KMS-11 (cell line): ENCODE measurements at regions not wholly inside any gene's neighbourhood (a gene's known extent, or its start where the extent isn't known, plus 50 kb on each side); places are given as distances from the start of the nearest gene placed in this dataset.
"Not testable (repeated sequence)": the region's sequence is repeated elsewhere in the genome, so short reads cannot be mapped to it uniquely, and the experiment has no call there.

Experiments
- H2AFZ ChIP-seq: fragments of 200-600 bp; sonication (generic); 2 replicates; pipeline ENCODE4 v1.6.1; 2016; ENCODE audit warnings: antibody characterized with exemption, mixed run types, low read depth
- H3K27ac ChIP-seq: fragments of 200-600 bp; sonication (generic); 2 replicates; pipeline ENCODE4 v1.6.1; 2016; ENCODE audit warnings: mild to moderate bottlenecking, mixed run types
- H3K27me3 ChIP-seq: fragments of 200-600 bp; sonication (generic); 2 replicates; pipeline ENCODE4 v1.6.1; 2017; ENCODE audit warnings: mild to moderate bottlenecking, low read depth, mixed run types, moderate library complexity; ENCODE audit not compliant: insufficient read depth
- H3K36me3 ChIP-seq: fragments of 200-600 bp; sonication (generic); 2 replicates; pipeline ENCODE4 v1.6.1; 2017; ENCODE audit warnings: mild to moderate bottlenecking, mixed run types; ENCODE audit not compliant: insufficient read depth
- H3K4me1 ChIP-seq: fragments of 200-600 bp; sonication (generic); 2 replicates; pipeline ENCODE4 v1.6.1; 2016; ENCODE audit warnings: mild to moderate bottlenecking, low read depth, mixed run types; ENCODE audit not compliant: poor library complexity, severe bottlenecking
- H3K4me2 ChIP-seq: fragments of 200-600 bp; sonication (generic); 2 replicates; pipeline ENCODE4 v1.7.0; 2016; ENCODE audit warnings: mild to moderate bottlenecking, mixed run types
- H3K4me3 ChIP-seq: fragments of 200-600 bp; sonication (generic); IDR thresholded peaks from 2 replicates; pipeline ENCODE4 v1.6.1; 2017; ENCODE audit warnings: low read depth, low read length, mixed read lengths; ENCODE audit not compliant: insufficient read depth
- H3K79me2 ChIP-seq: fragments of 200-600 bp; sonication (generic); 2 replicates; pipeline ENCODE4 v1.6.1; 2016; ENCODE audit warnings: low read depth, mixed run types; ENCODE audit not compliant: insufficient read depth
- H3K9ac ChIP-seq: fragments of 200-600 bp; sonication (generic); 2 replicates; pipeline ENCODE4 v1.6.1; 2016; ENCODE audit warnings: mild to moderate bottlenecking, mixed run types
- H4K20me1 ChIP-seq: fragments of 200-600 bp; sonication (generic); 2 replicates; pipeline ENCODE4 v1.6.1; 2016; ENCODE audit warnings: mild to moderate bottlenecking, mixed run types; ENCODE audit not compliant: insufficient read depth
- TF ChIP-seq, protein P1 (sequence below): fragments of 200-600 bp; sonication (generic); conservative IDR thresholded peaks from 2 replicates; pipeline ENCODE4 v1.6.1; 2017; ENCODE audit warnings: low read depth, mild to moderate bottlenecking, antibody characterized with exemption, low read length, moderate library complexity, mixed read lengths

DNA sequence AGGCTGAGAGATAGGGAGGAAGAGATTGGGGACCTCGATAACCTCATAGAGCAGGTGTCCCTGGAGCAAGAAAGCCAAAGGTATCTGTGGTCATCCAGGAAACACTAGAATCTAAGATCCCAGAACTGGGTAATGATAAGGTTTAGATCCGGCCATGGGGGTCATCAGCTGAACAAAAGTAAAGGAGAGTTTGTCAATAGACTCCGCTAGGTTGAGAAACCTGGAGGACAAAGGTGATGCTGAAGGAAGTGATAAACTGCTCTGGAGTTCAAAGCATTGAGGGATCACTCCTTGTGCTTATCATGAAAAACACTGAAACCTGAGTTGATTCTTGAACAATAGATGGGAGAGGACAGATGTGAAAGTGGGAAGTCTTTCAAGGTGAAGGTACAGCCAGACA, 59.5 kb upstream of the SLC2A1 start:
- no peaks in the 10 kb centered on the region for H3K36me3 ChIP-seq
- H3K4me1 ChIP-seq = no peaks in the 10 kb centered on the region
- no peak overlapping the region for H3K9ac ChIP-seq
- no peak overlapping the region for H3K27ac ChIP-seq
- no peaks in the 10 kb centered on the region for H4K20me1 ChIP-seq
- H3K4me3 ChIP-seq = no peak overlapping the region
- H3K4me2 ChIP-seq = no peak overlapping the region
- TF ChIP-seq, protein P1, sequence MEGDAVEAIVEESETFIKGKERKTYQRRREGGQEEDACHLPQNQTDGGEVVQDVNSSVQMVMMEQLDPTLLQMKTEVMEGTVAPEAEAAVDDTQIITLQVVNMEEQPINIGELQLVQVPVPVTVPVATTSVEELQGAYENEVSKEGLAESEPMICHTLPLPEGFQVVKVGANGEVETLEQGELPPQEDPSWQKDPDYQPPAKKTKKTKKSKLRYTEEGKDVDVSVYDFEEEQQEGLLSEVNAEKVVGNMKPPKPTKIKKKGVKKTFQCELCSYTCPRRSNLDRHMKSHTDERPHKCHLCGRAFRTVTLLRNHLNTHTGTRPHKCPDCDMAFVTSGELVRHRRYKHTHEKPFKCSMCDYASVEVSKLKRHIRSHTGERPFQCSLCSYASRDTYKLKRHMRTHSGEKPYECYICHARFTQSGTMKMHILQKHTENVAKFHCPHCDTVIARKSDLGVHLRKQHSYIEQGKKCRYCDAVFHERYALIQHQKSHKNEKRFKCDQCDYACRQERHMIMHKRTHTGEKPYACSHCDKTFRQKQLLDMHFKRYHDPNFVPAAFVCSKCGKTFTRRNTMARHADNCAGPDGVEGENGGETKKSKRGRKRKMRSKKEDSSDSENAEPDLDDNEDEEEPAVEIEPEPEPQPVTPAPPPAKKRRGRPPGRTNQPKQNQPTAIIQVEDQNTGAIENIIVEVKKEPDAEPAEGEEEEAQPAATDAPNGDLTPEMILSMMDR = no peak
- no peaks in the 10 kb centered on the region for H3K27me3 ChIP-seq
- no peak overlapping the region for H2AFZ ChIP-seq
- H3K79me2 ChIP-seq = no peaks in the 10 kb centered on the region

DNA sequence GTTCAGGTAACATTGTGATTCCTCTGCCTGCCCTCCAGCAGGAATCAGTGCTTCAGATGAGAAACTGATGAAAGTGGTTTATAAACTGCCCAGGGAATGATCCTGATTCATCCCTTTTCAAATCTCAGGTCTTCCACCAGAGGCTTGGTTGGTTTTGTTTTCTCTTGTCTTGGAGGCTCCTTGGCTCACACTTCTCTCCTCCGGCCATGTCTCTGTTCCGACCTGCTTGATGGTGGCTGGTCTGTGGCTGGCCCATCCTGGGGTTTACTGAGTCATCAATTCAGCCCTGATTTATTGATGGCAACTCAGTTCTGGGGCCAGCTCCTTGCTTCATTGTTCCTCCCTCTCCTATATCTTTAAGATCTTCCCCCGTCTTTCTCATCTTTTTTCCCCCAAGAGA, 56.6 kb upstream of the SLC2A1 start:
- TF ChIP-seq, protein P1 = no peak
- no peak overlapping the region for H2AFZ ChIP-seq
- H3K27me3 ChIP-seq = no peaks in the 10 kb centered on the region
- no peaks in the 10 kb centered on the region for H4K20me1 ChIP-seq
- no peak overlapping the region for H3K4me3 ChIP-seq
- no peaks in the 10 kb centered on the region for H3K4me1 ChIP-seq
- H3K9ac ChIP-seq = no peak overlapping the region
- no peak overlapping the region for H3K27ac ChIP-seq
- no peaks in the 10 kb centered on the region for H3K36me3 ChIP-seq
- H3K4me2 ChIP-seq = no peak overlapping the region
- no peaks in the 10 kb centered on the region for H3K79me2 ChIP-seq

DNA sequence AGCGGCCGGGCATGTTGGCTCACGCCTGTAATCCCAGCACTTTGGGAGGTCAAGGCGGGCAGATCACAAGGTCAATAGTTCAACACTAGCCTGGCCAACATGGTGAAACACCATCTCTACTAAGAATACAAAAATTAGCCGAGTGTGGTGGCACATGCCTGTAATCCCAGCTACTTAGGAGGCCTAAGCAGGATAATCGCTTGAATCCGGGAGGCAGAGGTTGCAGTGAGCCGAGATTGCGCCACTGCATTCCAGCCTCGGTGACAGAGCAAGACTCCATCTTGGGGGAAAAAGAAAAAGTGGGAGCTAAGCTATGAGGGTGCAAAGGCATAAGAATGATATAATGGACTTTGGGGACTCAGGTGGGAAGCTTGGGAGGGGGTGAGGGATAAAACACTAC, 55.9 kb upstream of the SLC2A1 start:
- not testable (repeated sequence) for H3K79me2 ChIP-seq, H3K27me3 ChIP-seq, H2AFZ ChIP-seq, H3K36me3 ChIP-seq, H3K4me1 ChIP-seq, H4K20me1 ChIP-seq, H3K4me2 ChIP-seq, H3K27ac ChIP-seq, H3K9ac ChIP-seq, H3K4me3 ChIP-seq

DNA sequence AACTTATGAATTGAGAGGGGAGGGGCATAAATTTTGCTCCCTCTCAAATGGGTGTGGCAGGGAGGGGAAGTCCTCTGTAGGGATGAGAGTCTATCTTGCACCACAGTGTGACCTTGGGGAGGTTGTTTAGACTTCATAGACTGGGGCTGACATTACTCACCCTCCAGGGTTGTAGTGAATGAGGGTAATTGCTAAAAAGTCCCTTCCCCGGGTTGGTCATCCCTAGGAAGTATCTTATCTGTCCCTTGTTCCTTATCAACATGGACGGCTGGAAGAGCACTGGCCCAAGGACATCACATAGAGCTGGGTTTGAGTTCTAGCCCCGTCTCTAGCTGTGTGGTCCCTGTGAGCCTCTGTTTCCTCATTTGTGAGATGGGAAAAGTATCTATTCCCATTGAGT, 52.4 kb upstream of the SLC2A1 start:
- no peak overlapping the region for H2AFZ ChIP-seq

DNA sequence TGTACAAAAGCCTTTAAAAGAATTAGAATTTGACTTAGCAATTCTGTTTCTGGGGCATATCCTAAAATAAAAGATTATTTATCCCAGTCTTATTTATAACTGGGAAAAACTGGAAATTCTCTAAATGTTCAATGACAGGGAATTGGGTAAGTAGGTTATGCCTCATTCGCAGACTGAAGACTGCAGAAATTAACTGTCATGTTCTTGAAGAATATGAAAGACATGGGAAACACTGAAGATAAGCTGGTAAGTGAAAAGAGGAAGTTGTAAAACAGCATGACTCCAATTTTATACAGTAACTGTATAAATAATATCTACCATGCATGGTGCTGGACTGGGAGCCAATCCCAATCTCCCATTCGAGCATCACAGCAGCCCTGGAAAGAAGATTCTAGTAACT, 50.6 kb upstream of the SLC2A1 start:
- no peaks in the 10 kb centered on the region for H3K36me3 ChIP-seq
- H4K20me1 ChIP-seq = no peaks in the 10 kb centered on the region
- no peak overlapping the region for H3K4me3 ChIP-seq
- H3K4me2 ChIP-seq = no peak overlapping the region
- no peaks in the 10 kb centered on the region for H3K79me2 ChIP-seq
- TF ChIP-seq, protein P1 = no peak
- H3K4me1 ChIP-seq = no peaks in the 10 kb centered on the region
- H3K27me3 ChIP-seq = no peaks in the 10 kb centered on the region
- no peak overlapping the region for H2AFZ ChIP-seq
- H3K9ac ChIP-seq = no peak overlapping the region
- H3K27ac ChIP-seq = no peak overlapping the region

More for the DNA sequence above, 52.4 kb upstream of the SLC2A1 start:
- Histone ChIP-seq H3K4me3 (no peak overlapping the region), H3K9ac (no peak overlapping the region), H3K36me3 (no peaks in the 10 kb centered on the region), H3K79me2 (no peaks in the 10 kb centered on the region), H4K20me1 (no peaks in the 10 kb centered on the region), H3K27me3 (no peaks in the 10 kb centered on the region), H3K27ac (no peak overlapping the region), H3K4me2 (no peak overlapping the region), H3K4me1 (no peaks in the 10 kb centered on the region)
- TF ChIP-seq, protein P1 = no peak
